Endothelial cell of umbilical vein (primary cell): ENCODE measurements at regions not wholly inside any gene's neighbourhood (a gene's known extent, or its start where the extent isn't known, plus 50 kb on each side); places are given as distances from the start of the nearest gene placed in this dataset.

Experiments used
- BruUV-seq: library from RNA; stranded (reverse); fragments of 400-500 nt; replicated peaks from 2 replicates; lab custom pipeline; 2021; lab: Mats Ljungman, UMichigan
- CTCF ChIA-PET: fragments of 300-600, 350-600 bp; sonication (Branson Sonifier 250); formaldehyde crosslinking; loops from one replicate; lab custom pipeline; 2021; ENCODE audit warnings: antibody characterized with exemption, inconsistent platforms; lab: Charles Lee
- POLR2A ChIA-PET: fragments of 300-600, 350-600 bp; sonication (Branson Sonifier 250); formaldehyde crosslinking; loops from one replicate; lab custom pipeline; 2021; ENCODE audit warnings: antibody characterized with exemption, inconsistent platforms; lab: Charles Lee
- DNase-seq: peaks from one replicate; pipeline ENCODE4 v3.0.0-alpha.2; 2011; ENCODE audit warnings: low read depth, low spot score
- FAIRE-seq: peaks from 2 replicates; lab custom pipeline; 2011; peaks lifted over from hg19 to GRCh38; lab: Jason Lieb, UNC
- H2AFZ ChIP-seq: 2 replicates; pipeline ENCODE4 v1.6.0; 2012; ENCODE audit warnings: low read depth, low read length, control low read depth, inconsistent platforms
- H3K27ac ChIP-seq: 2 replicates; pipeline ENCODE4 v1.5.1; 2011; ENCODE audit warnings: low read depth, mild to moderate bottlenecking, control low read depth, low read length, moderate library complexity; ENCODE audit not compliant: insufficient read depth
- H3K27me3 ChIP-seq, 2 experiments: 2 replicates each; pipeline versions ENCODE4 v1.6.0 to v1.6.1; 2011; ENCODE audit warnings: low read length in 2 of 2, mixed read lengths in 1 of 2; ENCODE audit not compliant: control insufficient read depth in 2 of 2, insufficient read depth in 2 of 2
- H3K36me3 ChIP-seq, 2 experiments: 2 replicates in 1 of 2; 3 replicates in 1 of 2; pipeline ENCODE4 v1.5.1; 2011; ENCODE audit warnings: low read length in 2 of 2, mild to moderate bottlenecking in 1 of 2, moderate library complexity in 1 of 2; ENCODE audit not compliant: control insufficient read depth in 2 of 2, insufficient read depth in 2 of 2; ENCODE audit errors: extremely low read depth in 1 of 2
- H3K4me1 ChIP-seq: 3 replicates; pipeline ENCODE4 v1.5.1; 2011; ENCODE audit warnings: mild to moderate bottlenecking, low read length; ENCODE audit not compliant: control insufficient read depth, insufficient read depth; ENCODE audit errors: extremely low read depth
- H3K4me2 ChIP-seq: 2 replicates; pipeline ENCODE4 v1.6.1; 2011; ENCODE audit warnings: low read length, control low read depth, mixed read lengths; ENCODE audit not compliant: insufficient read depth
- H3K4me3 ChIP-seq, 3 experiments: fragments of 200-600 bp in 1 of 3; sonication (generic), shearing (Covaris generic) in 1 of 3; replicated peaks in 1 of 3; 2 replicates each; pipeline ENCODE4 v1.5.1; 2011 to 2016; ENCODE audit warnings: control low read depth in 3 of 3, low read length in 3 of 3, mild to moderate bottlenecking in 2 of 3, inconsistent platforms in 1 of 3, low read depth in 1 of 3, moderate library complexity in 1 of 3; ENCODE audit not compliant: insufficient read depth in 1 of 3
- H3K79me2 ChIP-seq: 2 replicates; pipeline ENCODE4 v1.6.0; 2012; ENCODE audit warnings: low read length, inconsistent platforms; ENCODE audit not compliant: control insufficient read depth, insufficient read depth
- H3K9ac ChIP-seq: replicated peaks from 2 replicates; pipeline ENCODE3; 2011; ENCODE audit warnings: low read length, control low read depth; ENCODE audit not compliant: insufficient read depth; ENCODE audit errors: extremely low read depth
- H3K9me1 ChIP-seq: replicated peaks from 3 replicates; pipeline ENCODE4 v1.6.0; 2011; ENCODE audit warnings: mild to moderate bottlenecking, low read length; ENCODE audit not compliant: control insufficient read depth, insufficient read depth; ENCODE audit errors: extremely low read depth
- H3K9me3 ChIP-seq: replicated peaks from 2 replicates; pipeline ENCODE4 v1.5.1; 2012; ENCODE audit warnings: low read length, inconsistent platforms; ENCODE audit not compliant: control insufficient read depth, insufficient read depth
- H4K20me1 ChIP-seq: replicated peaks from 2 replicates; pipeline ENCODE3; 2011; ENCODE audit warnings: mild to moderate bottlenecking, low read length; ENCODE audit not compliant: control insufficient read depth, insufficient read depth; ENCODE audit errors: extremely low read depth
- CTCF ChIP-seq, 2 donors: IDR thresholded peaks; 1 replicate in 1 of 2; 2 replicates in 1 of 2; pipeline ENCODE4 v1.5.1; 2011; ENCODE audit warnings: low read length in 2 of 2, mild to moderate bottlenecking in 2 of 2, moderate library complexity in 2 of 2, control low read depth in 1 of 2, inconsistent platforms in 1 of 2, low read depth in 1 of 2; ENCODE audit not compliant: insufficient read depth in 1 of 2; ENCODE audit errors: extremely low read depth in 1 of 2
- EZH2 ChIP-seq: IDR thresholded peaks from 2 replicates; pipeline ENCODE4 v1.6.1; 2012; ENCODE audit warnings: borderline replicate concordance, low read depth, mild to moderate bottlenecking, moderate library complexity, low read length, inconsistent platforms; ENCODE audit not compliant: severe bottlenecking
- FOS ChIP-seq: IDR thresholded peaks from 2 replicates; pipeline ENCODE4 v1.6.1; 2011; ENCODE audit warnings: mild to moderate bottlenecking, low read length, moderate library complexity, borderline replicate concordance; ENCODE audit not compliant: insufficient read depth
- GATA2 ChIP-seq: IDR thresholded peaks from 2 replicates; pipeline ENCODE4 v1.7.0; 2011; ENCODE audit warnings: low read depth, mild to moderate bottlenecking, moderate library complexity, mixed read lengths, low read length; ENCODE audit not compliant: insufficient read length, insufficient read depth
- JUN ChIP-seq: IDR thresholded peaks from 2 replicates; pipeline ENCODE4 v1.6.1; 2011; ENCODE audit warnings: borderline replicate concordance, low read depth; ENCODE audit not compliant: insufficient read length, insufficient read depth
- MYC ChIP-seq: IDR thresholded peaks from one replicate; pipeline ENCODE4 v1.6.1; 2011; ENCODE audit warnings: mild to moderate bottlenecking, low read depth, low read length
- POLR2A ChIP-seq: IDR thresholded peaks from 2 replicates; pipeline ENCODE4 v1.6.1; 2012; ENCODE audit warnings: low read depth, mild to moderate bottlenecking, control low read depth, low read length
- POLR2AphosphoS5 ChIP-seq: IDR thresholded peaks from 2 replicates; pipeline ENCODE4 v1.6.1; 2012; ENCODE audit warnings: low read depth, mild to moderate bottlenecking, control low read depth, low read length, moderate library complexity; ENCODE audit not compliant: insufficient read depth
- dilution Hi-C: fragments of 300-500 bp; cut with MboI; formaldehyde crosslinking; loops from one replicate; pipeline ENCODE4 v1.15.0; 2019; ENCODE audit warnings: low sequenced_read_pairs; ENCODE audit not compliant: extremely low pct_ligation_motif_present
- intact Hi-C: fragments of 100-400 bp; cut with micrococcal nuclease; formaldehyde crosslinking; loops from one replicate; pipeline ENCODE4 v1.10.0; 2022
- TF ChIP-seq, protein P1 (sequence below): IDR thresholded peaks from 2 replicates; pipeline ENCODE4 v1.6.1; 2011; ENCODE audit not compliant: insufficient read depth, insufficient read length

DNA sequence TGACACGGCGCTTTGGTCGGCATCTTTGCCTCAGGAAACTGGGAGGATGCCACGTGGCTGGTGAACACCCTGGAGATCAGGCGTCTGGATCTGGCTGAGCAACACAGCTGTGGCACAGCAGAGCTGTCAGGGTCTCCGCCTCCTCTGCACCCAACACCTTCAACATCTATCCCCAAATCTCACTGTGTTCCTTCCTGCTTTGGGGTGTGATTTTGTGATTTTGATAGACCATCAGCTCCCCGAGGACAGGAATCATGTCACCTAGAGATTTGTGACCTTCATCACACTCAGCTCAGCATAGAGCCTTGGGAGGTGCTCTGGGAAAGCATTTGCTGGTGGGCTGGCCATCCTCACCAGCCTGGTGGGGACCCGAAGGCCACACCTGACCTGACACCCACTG, 203.7 kb upstream of the FOXQ1 start:
- no peak for DNase-seq
- no peak overlapping the region for H2AFZ ChIP-seq
- no peak overlapping the region for H3K27ac ChIP-seq
- H3K27me3 ChIP-seq = no peaks in the 10 kb centered on the region
- no peaks in the 10 kb centered on the region for H3K79me2 ChIP-seq
- no peaks in the 10 kb centered on the region for H3K4me1 ChIP-seq
- intact Hi-C loops (no loop called here), dilution Hi-C loops (no loop called here)
- TF ChIP-seq EZH2 = no peak
- no peak for TF ChIP-seq CTCF (IDR thresholded peaks at IDR 0.05; ENCODE audit: extremely low read depth in 1 of 2, insufficient read depth in 1 of 2, low read depth in 1 of 2, low read length in 2 of 2)
- no peak for TF ChIP-seq GATA2
- TF ChIP-seq, protein P1, sequence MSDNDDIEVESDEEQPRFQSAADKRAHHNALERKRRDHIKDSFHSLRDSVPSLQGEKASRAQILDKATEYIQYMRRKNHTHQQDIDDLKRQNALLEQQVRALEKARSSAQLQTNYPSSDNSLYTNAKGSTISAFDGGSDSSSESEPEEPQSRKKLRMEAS = no peak
- TF ChIP-seq FOS = no peak
- TF ChIP-seq POLR2AphosphoS5 = no peak
- TF ChIP-seq JUN = no peak
- TF ChIP-seq MYC = no peak
- no peak for TF ChIP-seq POLR2A
- BruUV-seq = no TSS peak
- H3K9me3 ChIP-seq = no peaks in the 10 kb centered on the region
- FAIRE-seq = no peak
- no peaks in the 10 kb centered on the region for H3K9me1 ChIP-seq
- no peak overlapping the region for H3K4me3 ChIP-seq
- ChIA-PET CTCF (no interaction called here), POLR2A (no interaction called here)
- no peak overlapping the region for H3K4me2 ChIP-seq
- H3K9ac ChIP-seq = no peak overlapping the region
- H3K36me3 ChIP-seq = no peaks in the 10 kb centered on the region
- H4K20me1 ChIP-seq = no peaks in the 10 kb centered on the region
